ENCODE measurements at regions not wholly inside any gene's neighbourhood (a gene's known extent, or its start where the extent isn't known, plus 50 kb on each side); places are given as distances from the start of the nearest gene placed in this dataset.
A peak's percentile ranks its signal among the peaks of the same experiment; 100 is the strongest.

DNA sequence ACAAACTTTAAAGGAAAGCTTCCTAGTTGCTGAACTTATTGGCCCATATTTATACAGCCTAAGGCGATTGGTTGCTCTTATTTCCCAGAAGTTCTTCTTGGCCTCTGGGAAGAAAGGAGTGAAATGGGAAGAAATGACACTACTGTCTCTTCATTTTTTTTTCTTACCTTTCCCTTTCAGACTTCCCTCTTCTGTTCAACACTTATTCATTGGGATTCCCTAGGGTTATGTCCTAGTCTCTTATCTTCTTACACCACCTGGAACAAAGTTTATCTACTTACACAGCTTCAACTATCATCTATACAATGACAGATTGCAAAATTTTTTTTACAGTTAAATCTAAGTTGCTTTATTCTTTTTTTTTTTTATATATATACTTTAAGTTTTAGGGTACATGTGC, 68.0 kb downstream of the SNX12 start:
- no peak for DNase-seq (ENCODE audit: low spot score)

DNA sequence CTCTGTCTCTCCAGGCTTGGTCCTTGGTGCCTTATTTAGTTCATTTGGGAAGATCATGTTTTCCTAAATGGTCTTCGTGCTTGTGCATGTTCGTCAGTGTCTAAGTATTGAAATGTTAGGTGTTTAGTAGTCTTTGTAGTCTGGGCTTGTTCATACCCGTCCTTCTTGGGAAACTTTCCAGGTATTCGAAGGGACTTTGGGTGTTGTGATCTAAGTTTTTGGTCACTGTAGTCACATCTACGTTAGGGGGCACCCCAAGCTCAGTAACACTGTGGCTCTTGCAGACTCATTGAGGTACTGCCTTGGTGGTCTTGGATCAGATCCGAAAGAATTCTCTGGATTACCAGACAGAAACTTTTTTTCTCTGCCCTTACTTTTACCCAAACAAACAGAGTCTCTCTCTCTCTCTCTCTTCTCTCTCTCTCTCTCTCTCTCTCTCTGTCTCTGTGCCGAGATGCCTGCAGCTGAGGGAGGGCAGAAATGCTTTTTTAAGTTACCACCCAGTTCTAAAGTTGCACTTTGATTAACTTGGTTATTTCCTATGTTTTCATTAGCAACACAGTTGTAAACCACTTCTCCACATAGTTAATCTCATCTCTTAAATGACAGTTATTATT, 67.6 kb upstream of the SLC7A3 start:
- DNase-seq (ENCODE audit: low spot score) = peak; percentile 38

DNA sequence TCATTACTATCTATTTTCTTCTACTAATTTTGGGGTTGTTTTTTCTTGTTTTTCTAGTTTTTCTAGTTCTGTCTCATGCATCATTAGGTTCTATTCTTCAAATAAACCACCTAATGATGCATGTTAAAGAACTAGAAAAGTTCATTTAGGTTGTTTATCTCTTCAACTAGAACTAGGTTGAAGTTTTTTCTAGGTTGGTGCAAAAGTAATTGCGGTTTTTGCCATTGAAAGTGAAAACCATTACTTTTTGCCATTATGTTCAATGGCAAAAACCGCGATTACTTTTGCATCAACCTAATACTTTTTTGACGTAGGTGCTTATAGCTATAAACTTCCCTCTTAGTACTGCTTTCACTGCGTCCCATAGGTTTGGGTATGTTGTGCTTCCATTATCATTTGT, 64.4 kb upstream of the SLC7A3 start:
- DNase-seq (ENCODE audit: low spot score) = no peak

DNA sequence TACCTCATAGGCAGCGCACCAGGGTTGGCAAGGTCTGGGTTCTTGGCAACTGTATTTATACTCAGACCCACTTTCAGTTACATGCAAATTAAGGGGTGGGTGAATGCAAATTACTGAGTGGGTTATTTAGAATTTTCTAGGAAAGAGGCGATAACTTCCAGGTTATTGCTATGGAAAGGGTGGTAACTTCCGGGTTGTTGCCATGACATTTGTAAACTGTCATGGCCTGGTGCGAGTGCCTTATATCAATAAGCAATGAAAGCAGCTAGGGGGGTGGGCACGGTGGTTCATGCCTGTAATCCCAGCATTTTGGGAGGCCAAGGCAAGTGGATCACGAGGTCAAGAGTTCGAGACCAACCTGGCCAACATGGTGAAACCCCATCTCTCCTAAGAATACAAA, 57.5 kb upstream of the SLC7A3 start:
- no peak for DNase-seq (ENCODE audit: low spot score)

All from NAMALWA (cell line).